Gastrocnemius medialis (tissue), 4 donors: ENCODE measurements at regions not wholly inside any gene's neighbourhood (a gene's known extent, or its start where the extent isn't known, plus 50 kb on each side); places are given as distances from the start of the nearest gene placed in this dataset.

ENCODE experiments used
- ATAC-seq, 2 donors: fragments of 150-250 bp; one replicate each; pipeline ENCODE4 v1.9.1; 2016
- DNase-seq, 2 donors: peaks; one replicate each; pipeline ENCODE4 v3.0.0-alpha.2; 2019
- H3K27ac ChIP-seq, 4 donors: fragments of 200-600 bp; sonication (generic); 1 replicate in 1 of 4; 2 replicates in 3 of 4; pipeline ENCODE4 v1.5.1; 2016 to 2018; ENCODE audit warnings: mild to moderate bottlenecking in 2 of 4, moderate library complexity in 1 of 4
- H3K27me3 ChIP-seq, 3 donors: fragments of 200-600 bp; sonication (generic) in 2 of 3; 1 replicate in 1 of 3; 2 replicates in 2 of 3; pipeline versions ENCODE4 v1.5.1 to v1.6.0; 2016 to 2019; ENCODE audit warnings: mild to moderate bottlenecking in 1 of 3, moderate library complexity in 1 of 3
- H3K36me3 ChIP-seq, 2 donors: fragments of 200-600 bp; sonication (generic) in 1 of 2; one replicate each; pipeline ENCODE4 v1.5.1; 2017 to 2018
- H3K4me1 ChIP-seq, 2 donors: fragments of 200-600 bp; sonication (generic) in 1 of 2; one replicate each; pipeline ENCODE4 v1.5.1; 2016 to 2017; ENCODE audit warnings: mild to moderate bottlenecking in 2 of 2
- H3K4me3 ChIP-seq, 4 donors: fragments of 200-600 bp; sonication (generic) in 3 of 4; 1 replicate in 1 of 4; 2 replicates in 3 of 4; pipeline ENCODE4 v1.5.1; 2016 to 2019; ENCODE audit warnings: mild to moderate bottlenecking in 2 of 4
- H3K9me3 ChIP-seq, 3 donors: fragments of 200-600 bp; sonication (generic) in 2 of 3; 1 replicate in 1 of 3; 2 replicates in 2 of 3; pipeline ENCODE4 v1.5.1; 2016 to 2019
- POLR2A ChIP-seq, 2 donors: fragments of 450-650 bp; IDR thresholded peaks; one replicate each; pipeline ENCODE4 v1.6.1; 2017; ENCODE audit warnings: antibody characterized with exemption in 2 of 2, mild to moderate bottlenecking in 2 of 2, moderate library complexity in 2 of 2
- in situ Hi-C, 4 donors: fragments of 200-750 bp; cut with MboI; loops; one replicate each; pipeline versions ENCODE4 v1.15.0 to v1.8.0; 2017; ENCODE audit warnings: low sequenced_read_pairs in 4 of 4
- intact Hi-C: fragments of 100-400 bp; cut with DNase I; formaldehyde crosslinking; loops from one replicate; pipeline ENCODE4 v1.15.1; 2023; ENCODE audit warnings: low total_unique reads
- TF ChIP-seq, protein P1 (sequence below), 5 experiments: fragments of 450-650 bp in 3 of 5; fragments of 200-600 bp in 2 of 5; sonication (generic) in 2 of 5; IDR thresholded peaks in 4 of 5; conservative IDR thresholded peaks in 1 of 5; 1 replicate in 4 of 5; 2 replicates in 1 of 5; pipeline ENCODE4 v1.5.1; 2016 to 2019; ENCODE audit warnings: antibody characterized with exemption in 5 of 5, mild to moderate bottlenecking in 3 of 5, moderate library complexity in 3 of 5

DNA sequence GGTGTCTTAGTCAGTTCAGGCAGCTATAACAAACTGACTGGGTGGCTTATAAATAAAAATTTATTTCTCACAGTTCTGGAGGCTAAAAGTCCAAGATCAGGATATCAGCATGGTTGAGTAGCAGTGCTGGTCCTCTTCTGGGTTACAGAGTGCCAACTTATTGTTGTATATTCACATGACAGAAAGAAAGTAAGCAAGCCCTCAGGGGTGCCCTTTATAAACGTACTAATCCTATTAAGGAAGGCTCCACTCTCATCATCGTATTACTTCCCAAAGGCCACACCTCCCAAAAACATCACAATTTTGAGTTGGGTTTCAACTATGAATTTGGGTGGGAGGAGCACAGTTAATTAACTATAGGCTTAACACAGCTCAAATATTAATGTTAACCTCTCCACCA is 653.0 kb downstream of the DIPK2A start:
- no peaks in the 10 kb centered on the region for H3K36me3 ChIP-seq
- H3K9me3 ChIP-seq, result no peaks in the 10 kb centered on the region
- ATAC-seq, result no peak
- TF ChIP-seq POLR2A (IDR thresholded peaks at IDR 0.05), result no peak
- TF ChIP-seq, protein P1, sequence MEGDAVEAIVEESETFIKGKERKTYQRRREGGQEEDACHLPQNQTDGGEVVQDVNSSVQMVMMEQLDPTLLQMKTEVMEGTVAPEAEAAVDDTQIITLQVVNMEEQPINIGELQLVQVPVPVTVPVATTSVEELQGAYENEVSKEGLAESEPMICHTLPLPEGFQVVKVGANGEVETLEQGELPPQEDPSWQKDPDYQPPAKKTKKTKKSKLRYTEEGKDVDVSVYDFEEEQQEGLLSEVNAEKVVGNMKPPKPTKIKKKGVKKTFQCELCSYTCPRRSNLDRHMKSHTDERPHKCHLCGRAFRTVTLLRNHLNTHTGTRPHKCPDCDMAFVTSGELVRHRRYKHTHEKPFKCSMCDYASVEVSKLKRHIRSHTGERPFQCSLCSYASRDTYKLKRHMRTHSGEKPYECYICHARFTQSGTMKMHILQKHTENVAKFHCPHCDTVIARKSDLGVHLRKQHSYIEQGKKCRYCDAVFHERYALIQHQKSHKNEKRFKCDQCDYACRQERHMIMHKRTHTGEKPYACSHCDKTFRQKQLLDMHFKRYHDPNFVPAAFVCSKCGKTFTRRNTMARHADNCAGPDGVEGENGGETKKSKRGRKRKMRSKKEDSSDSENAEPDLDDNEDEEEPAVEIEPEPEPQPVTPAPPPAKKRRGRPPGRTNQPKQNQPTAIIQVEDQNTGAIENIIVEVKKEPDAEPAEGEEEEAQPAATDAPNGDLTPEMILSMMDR (IDR thresholded peaks at IDR 0.05 in 4 of 5, conservative IDR thresholded peaks at IDR 0.05 in 1 of 5), result no peak
- no peaks in the 10 kb centered on the region for H3K27me3 ChIP-seq
- no peak for DNase-seq
- no peak overlapping the region for H3K27ac ChIP-seq
- intact Hi-C loops (no loop called here), in situ Hi-C loops (no loop called here)
- no peaks in the 10 kb centered on the region for H3K4me1 ChIP-seq
- H3K4me3 ChIP-seq, result no peak overlapping the region

DNA sequence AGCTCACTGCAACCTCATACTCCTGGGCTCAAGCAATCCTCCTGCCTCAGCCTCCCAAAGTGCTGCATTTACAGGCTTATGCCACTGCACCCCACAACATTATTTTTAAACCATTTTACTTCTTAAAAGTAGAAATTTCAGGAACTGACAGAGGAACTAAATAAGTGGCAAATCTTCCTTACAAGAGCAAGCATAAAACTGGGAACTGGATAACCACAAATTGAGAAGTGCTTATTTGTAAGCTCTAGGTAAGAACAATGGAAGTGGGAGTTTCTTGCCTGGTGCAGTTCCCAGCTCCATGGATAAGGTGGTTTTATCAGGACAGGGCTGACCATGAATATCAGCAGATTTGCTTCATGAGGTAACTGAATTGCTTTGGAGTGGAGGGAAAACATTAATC is 655.2 kb downstream of the DIPK2A start:
- no peaks in the 10 kb centered on the region for H3K27me3 ChIP-seq
- in situ Hi-C loops, result no loop called here
- ATAC-seq, result no peak

DNA sequence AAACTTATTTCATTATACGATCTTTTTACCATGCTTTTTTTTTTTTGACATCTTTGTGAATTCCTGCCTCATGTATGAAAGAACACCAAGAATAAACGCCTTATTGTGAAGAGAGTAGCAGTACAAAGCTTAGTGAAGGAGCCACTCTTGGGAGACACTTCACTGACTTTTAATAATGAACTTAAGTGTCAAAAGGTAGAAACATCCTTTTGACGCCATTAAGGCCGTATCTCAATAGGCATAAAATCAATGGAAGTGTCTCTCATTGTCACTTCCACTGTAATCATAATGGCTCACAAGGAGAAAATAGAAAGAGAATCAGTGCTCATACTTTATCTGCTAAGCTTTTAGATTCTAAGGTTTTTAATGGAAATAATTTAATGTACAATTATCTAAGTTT is 657.8 kb downstream of the DIPK2A start:
- no peak for TF ChIP-seq POLR2A (IDR thresholded peaks at IDR 0.05)
- TF ChIP-seq, protein P1 (IDR thresholded peaks at IDR 0.05 in 4 of 5, conservative IDR thresholded peaks at IDR 0.05 in 1 of 5), result no peak
- DNase-seq (no peak), ATAC-seq (no peak)
- H3K27me3 ChIP-seq, result no peaks in the 10 kb centered on the region
- intact Hi-C loops (no loop called here), in situ Hi-C loops (no loop called here)
- no peak overlapping the region for H3K4me3 ChIP-seq
- no peaks in the 10 kb centered on the region for H3K4me1 ChIP-seq
- no peaks in the 10 kb centered on the region for H3K36me3 ChIP-seq
- no peak overlapping the region for H3K27ac ChIP-seq
- no peaks in the 10 kb centered on the region for H3K9me3 ChIP-seq

More for the DNA sequence above, 655.2 kb downstream of the DIPK2A start:
- TF ChIP-seq, protein P1 (IDR thresholded peaks at IDR 0.05 in 4 of 5, conservative IDR thresholded peaks at IDR 0.05 in 1 of 5), result no peak
- no peak for TF ChIP-seq POLR2A (IDR thresholded peaks at IDR 0.05)
- DNase-seq, result no peak
- intact Hi-C loops, result no loop called here
- Histone ChIP-seq H3K36me3 (no peaks in the 10 kb centered on the region), H3K4me1 (no peaks in the 10 kb centered on the region), H3K27ac (no peak overlapping the region), H3K9me3 (no peaks in the 10 kb centered on the region), H3K4me3 (no peak overlapping the region)

- intact Hi-C loops, result no loop called here
- TF ChIP-seq, protein P1 (IDR thresholded peaks at IDR 0.05 in 4 of 5, conservative IDR thresholded peaks at IDR 0.05 in 1 of 5), result no peak
- TF ChIP-seq POLR2A (IDR thresholded peaks at IDR 0.05), result no peak
- Histone ChIP-seq H3K27me3 (no peaks in the 10 kb centered on the region), H3K4me1 (no peaks in the 10 kb centered on the region), H3K9me3 (no peaks in the 10 kb centered on the region), H3K27ac (no peak overlapping the region), H3K36me3 (no peaks in the 10 kb centered on the region), H3K4me3 (no peak overlapping the region)
- in situ Hi-C loops, result no loop called here
- ATAC-seq (no peak), DNase-seq (no peak)
Observed at GRCh38 chr3:144636833-144637232, 665.2 kb downstream of the DIPK2A start.

- Histone ChIP-seq H3K4me3 (no peak overlapping the region), H3K9me3 (no peaks in the 10 kb centered on the region), H3K4me1 (no peaks in the 10 kb centered on the region), H3K27me3 (no peaks in the 10 kb centered on the region), H3K36me3 (no peaks in the 10 kb centered on the region), H3K27ac (no peak overlapping the region)
- no peak for TF ChIP-seq POLR2A (IDR thresholded peaks at IDR 0.05)
- TF ChIP-seq, protein P1 (IDR thresholded peaks at IDR 0.05 in 4 of 5, conservative IDR thresholded peaks at IDR 0.05 in 1 of 5), result no peak
- DNase-seq (no peak), ATAC-seq (no peak)
- intact Hi-C loops (no loop called here), in situ Hi-C loops (no loop called here)
Observed at GRCh38 chr3:144638009-144638408, 666.4 kb downstream of the DIPK2A start.
